ENCODE measurements at regions not wholly inside any gene's neighbourhood (a gene's known extent, or its start where the extent isn't known, plus 50 kb on each side); places are given as distances from the start of the nearest gene placed in this dataset.

DNA sequence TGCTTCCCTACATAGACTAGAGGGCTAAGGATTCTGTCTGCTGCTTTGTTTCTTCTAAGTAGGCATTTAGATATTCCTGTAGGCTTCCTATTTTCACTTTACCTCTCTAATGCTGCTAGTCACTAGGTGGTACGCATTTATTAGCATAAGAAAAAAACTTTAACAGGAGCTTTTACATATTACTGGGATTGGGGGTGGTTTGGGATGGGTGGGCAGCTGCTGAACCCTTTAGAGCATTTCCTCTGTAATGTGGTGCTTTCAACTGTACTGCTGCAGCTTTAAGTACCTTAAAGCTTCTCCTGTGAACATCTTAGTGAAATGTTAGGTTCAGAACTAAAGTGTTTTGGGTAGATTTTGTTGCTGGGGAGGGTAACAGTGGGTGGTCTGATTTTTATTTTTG, 92.6 kb downstream of the ZNF486 start:
- peak; percentile 63 for DNase-seq
- H3K36me3 ChIP-seq (replicated peaks; ENCODE audit: control insufficient read depth, insufficient read depth, low read length): no peaks in the 10 kb centered on the region
- no peak overlapping the region for H3K4me3 ChIP-seq (ENCODE audit: insufficient read depth, low read depth, low read length)
- H3K27me3 ChIP-seq (ENCODE audit: control insufficient read depth, insufficient read depth, low read length): no peaks in the 10 kb centered on the region

DNA sequence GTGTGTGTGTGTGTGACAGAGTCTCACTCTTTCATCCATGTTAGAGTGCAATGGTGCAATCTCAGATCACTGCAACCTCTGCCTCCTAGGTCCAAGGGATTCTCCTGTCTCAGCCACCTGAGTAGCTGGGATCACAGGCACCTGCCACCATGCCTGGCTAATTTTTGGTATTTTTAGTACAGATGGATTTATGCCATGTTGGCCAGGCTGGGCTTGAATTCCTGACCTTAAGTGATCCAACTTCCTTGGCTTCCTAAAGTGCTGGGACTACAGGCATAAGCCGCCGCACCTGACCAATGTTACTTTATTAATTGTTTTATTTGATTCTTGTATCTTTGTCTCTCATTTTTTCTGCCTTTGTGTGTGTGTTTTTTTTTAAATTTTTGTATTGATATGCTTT, 89.6 kb downstream of the ZNF486 start:
- H3K27me3 ChIP-seq (ENCODE audit: control insufficient read depth, insufficient read depth, low read length): no peaks in the 10 kb centered on the region
- H3K4me3 ChIP-seq (ENCODE audit: insufficient read depth, low read depth, low read length): no peak overlapping the region
- no peak for DNase-seq
- no peaks in the 10 kb centered on the region for H3K36me3 ChIP-seq (replicated peaks; ENCODE audit: control insufficient read depth, insufficient read depth, low read length)

DNA sequence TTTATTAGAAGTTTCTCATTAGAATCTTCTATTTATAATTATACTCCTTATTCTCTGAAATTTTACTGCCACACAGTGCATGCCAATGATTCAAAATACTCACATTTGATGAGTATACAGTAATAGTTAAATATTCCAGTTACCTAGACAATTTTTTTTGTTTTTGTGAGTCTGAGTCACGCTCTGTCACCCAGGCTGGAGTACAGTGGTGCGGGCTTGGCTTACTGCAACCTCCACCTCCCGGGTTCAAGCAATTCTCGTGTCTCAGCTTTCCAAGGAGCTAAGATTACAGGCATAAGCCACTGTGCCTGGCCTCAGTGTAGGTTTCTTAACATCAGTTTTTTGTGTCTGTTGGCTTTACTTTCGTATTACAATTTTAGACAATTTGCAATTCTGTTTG, 87.1 kb downstream of the ZNF486 start:
- no peaks in the 10 kb centered on the region for H3K27me3 ChIP-seq (ENCODE audit: control insufficient read depth, insufficient read depth, low read length)
- no peak for DNase-seq
- H3K36me3 ChIP-seq (replicated peaks; ENCODE audit: control insufficient read depth, insufficient read depth, low read length): no peaks in the 10 kb centered on the region
- H3K4me3 ChIP-seq (ENCODE audit: insufficient read depth, low read depth, low read length): no peak overlapping the region

DNA sequence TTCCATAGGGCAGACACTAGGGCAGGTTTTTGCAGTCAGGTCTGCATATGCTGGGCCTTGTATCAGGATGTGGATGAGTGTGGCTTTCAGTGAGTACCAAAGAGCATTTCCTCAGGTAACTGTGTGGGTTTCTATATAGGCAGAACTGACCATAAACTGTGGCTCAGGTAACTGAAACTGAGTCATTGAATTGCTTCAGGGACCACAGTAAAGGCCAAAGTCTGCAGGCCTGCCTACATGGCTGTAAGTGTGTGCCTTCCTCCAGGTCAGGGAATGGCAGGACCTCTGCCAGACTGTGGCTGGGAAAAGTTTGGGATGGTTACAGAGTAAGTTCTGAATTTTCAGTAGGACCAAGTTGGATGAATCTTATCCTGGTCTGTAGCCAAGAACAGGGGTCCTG, 85.6 kb downstream of the ZNF486 start:
- no peak overlapping the region for H3K4me3 ChIP-seq (ENCODE audit: insufficient read depth, low read depth, low read length)
- H3K36me3 ChIP-seq (replicated peaks; ENCODE audit: control insufficient read depth, insufficient read depth, low read length): no peaks in the 10 kb centered on the region
- no peak for DNase-seq
- H3K27me3 ChIP-seq (ENCODE audit: control insufficient read depth, insufficient read depth, low read length): no peaks in the 10 kb centered on the region

DNA sequence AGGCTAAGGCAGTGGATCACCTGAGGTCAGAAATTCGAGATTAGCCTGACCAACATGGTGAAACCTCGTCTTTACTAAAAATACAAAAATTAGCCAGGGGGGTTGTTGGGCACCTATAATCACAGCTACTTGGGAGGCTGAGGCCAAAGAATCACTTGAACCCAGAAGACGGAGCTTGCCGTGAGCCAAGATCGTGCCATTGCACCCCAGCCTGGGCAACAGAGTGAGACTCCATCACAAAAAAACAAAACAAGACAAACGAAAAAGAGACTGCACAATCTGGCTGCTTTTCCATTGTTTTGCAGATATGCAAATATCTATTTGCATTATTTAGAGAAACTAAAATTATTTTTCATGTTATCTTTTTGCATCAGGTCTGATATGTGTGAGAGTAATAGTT, 83.6 kb downstream of the ZNF486 start:
- H3K27me3 ChIP-seq (ENCODE audit: control insufficient read depth, insufficient read depth, low read length): no peaks in the 10 kb centered on the region
- no peak for DNase-seq
- no peak overlapping the region for H3K4me3 ChIP-seq (ENCODE audit: insufficient read depth, low read depth, low read length)

DNA sequence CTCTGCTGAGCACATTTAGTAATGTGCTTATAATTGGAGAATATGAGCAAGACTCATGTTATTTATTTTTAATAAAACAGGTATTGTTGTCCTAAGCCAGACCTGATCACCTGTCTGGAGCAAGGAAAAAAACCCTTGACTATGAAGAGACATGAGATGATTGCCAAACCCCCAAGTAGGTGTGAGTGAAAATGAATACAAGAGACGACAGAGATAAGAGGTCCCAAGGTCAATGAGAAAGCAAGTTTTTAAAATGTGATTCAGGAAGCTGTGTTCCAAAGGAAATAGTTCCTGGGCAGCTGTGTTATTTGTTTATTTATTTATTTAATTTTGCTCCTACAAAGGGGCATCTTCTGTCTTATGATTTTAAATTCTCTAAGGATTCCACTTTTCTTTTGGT, 83.1 kb downstream of the ZNF486 start:
- Histone ChIP-seq H3K36me3 (replicated peaks; ENCODE audit: control insufficient read depth, insufficient read depth, low read length) (no peaks in the 10 kb centered on the region), H3K27me3 (ENCODE audit: control insufficient read depth, insufficient read depth, low read length) (no peaks in the 10 kb centered on the region), H3K4me3 (ENCODE audit: insufficient read depth, low read depth, low read length) (no peak overlapping the region)
- DNase-seq: no peak

More for the DNA sequence above, 83.6 kb downstream of the ZNF486 start:
- H3K36me3 ChIP-seq (replicated peaks; ENCODE audit: control insufficient read depth, insufficient read depth, low read length): no peaks in the 10 kb centered on the region
